ENCODE measurements at regions not wholly inside any gene's neighbourhood (a gene's known extent, or its start where the extent isn't known, plus 50 kb on each side); places are given as distances from the start of the nearest gene placed in this dataset.

- TF ChIP-seq POLR2A (IDR thresholded peaks at IDR 0.05) (no peak), CTCF (IDR thresholded peaks at IDR 0.05) (no peak)
These were observed 117.0 kb downstream of the PCDH7 start for GRCh38 chr4:30837131-30837539.
